Keratinocyte (primary cell): ENCODE measurements at regions not wholly inside any gene's neighbourhood (a gene's known extent, or its start where the extent isn't known, plus 50 kb on each side); places are given as distances from the start of the nearest gene placed in this dataset.

Experiments
- DNase-seq: peaks from one replicate; pipeline ENCODE4 v3.0.0-alpha.2; 2011; ENCODE audit warnings: low read depth, missing footprints, low spot score
- FAIRE-seq: peaks from 2 replicates; lab custom pipeline; 2011; peaks lifted over from hg19 to GRCh38; lab: Jason Lieb, UNC
- H2AFZ ChIP-seq: 2 replicates; pipeline ENCODE4 v1.6.0; 2012; ENCODE audit warnings: low read length, control low read depth, inconsistent platforms; ENCODE audit not compliant: control insufficient read depth
- H3K27ac ChIP-seq: 2 replicates; pipeline ENCODE4 v1.5.1; 2011; ENCODE audit warnings: low read length; ENCODE audit not compliant: control insufficient read depth, insufficient read depth
- H3K27me3 ChIP-seq: 3 replicates; pipeline ENCODE4 v1.6.0; 2011; ENCODE audit warnings: low read length; ENCODE audit not compliant: control insufficient read depth, insufficient read depth; ENCODE audit errors: extremely low read depth
- H3K36me3 ChIP-seq, 2 experiments: 2 replicates in 1 of 2; 3 replicates in 1 of 2; pipeline ENCODE4 v1.5.1; 2011; ENCODE audit warnings: low read length in 2 of 2, mild to moderate bottlenecking in 1 of 2; ENCODE audit not compliant: control insufficient read depth in 2 of 2, insufficient read depth in 2 of 2; ENCODE audit errors: extremely low read depth in 1 of 2
- H3K4me1 ChIP-seq: 3 replicates; pipeline ENCODE4 v1.5.1; 2011; ENCODE audit warnings: low read length; ENCODE audit not compliant: control insufficient read depth, insufficient read depth; ENCODE audit errors: extremely low read depth
- H3K4me2 ChIP-seq: 3 replicates; pipeline ENCODE4 v1.6.0; 2011; ENCODE audit warnings: low read depth, low read length; ENCODE audit not compliant: control insufficient read depth, insufficient read depth; ENCODE audit errors: extremely low read depth
- H3K4me3 ChIP-seq, 3 experiments: fragments of 200-600 bp in 1 of 3; sonication (generic) in 1 of 3; 2 replicates in 2 of 3; 3 replicates in 1 of 3; pipeline ENCODE4 v1.5.1; 2011 to 2016; ENCODE audit warnings: low read length in 3 of 3, mild to moderate bottlenecking in 3 of 3, control low read depth in 2 of 3, inconsistent platforms in 1 of 3, low read depth in 1 of 3, mixed read lengths in 1 of 3, mixed run types in 1 of 3, moderate library complexity in 1 of 3; ENCODE audit not compliant: control insufficient read depth in 2 of 3, insufficient read depth in 2 of 3; ENCODE audit errors: extremely low read depth in 1 of 3
- H3K79me2 ChIP-seq: 2 replicates; pipeline ENCODE4 v1.6.0; 2012; ENCODE audit warnings: low read length; ENCODE audit not compliant: control insufficient read depth, insufficient read depth
- H3K9ac ChIP-seq: 3 replicates; pipeline ENCODE4 v1.6.0; 2011; ENCODE audit warnings: low read length; ENCODE audit not compliant: control insufficient read depth, insufficient read depth; ENCODE audit errors: extremely low read depth
- H3K9me1 ChIP-seq: 3 replicates; pipeline ENCODE4 v1.6.0; 2011; ENCODE audit warnings: low read length; ENCODE audit not compliant: control insufficient read depth, insufficient read depth; ENCODE audit errors: extremely low read depth
- H3K9me3 ChIP-seq: 2 replicates; pipeline ENCODE4 v1.5.1; 2012; ENCODE audit warnings: low read depth, low read length; ENCODE audit not compliant: control insufficient read depth
- H4K20me1 ChIP-seq: 3 replicates; pipeline ENCODE4 v1.6.0; 2011; ENCODE audit warnings: low read length; ENCODE audit not compliant: control insufficient read depth, insufficient read depth; ENCODE audit errors: extremely low read depth
- EZH2 ChIP-seq: IDR thresholded peaks from one replicate; pipeline ENCODE4 v1.6.1; 2012; ENCODE audit warnings: inconsistent platforms, mild to moderate bottlenecking, low read length, moderate library complexity
- dilution Hi-C: fragments of 300-500 bp; cut with MboI; formaldehyde crosslinking; loops from one replicate; pipeline ENCODE4 v1.7.0; 2020; ENCODE audit warnings: low sequenced_read_pairs; ENCODE audit not compliant: extremely low pct_ligation_motif_present
- TF ChIP-seq, protein P1 (sequence below), 3 experiments: IDR thresholded peaks in 1 of 3; conservative IDR thresholded peaks in 1 of 3; optimal IDR thresholded peaks in 1 of 3; 2 replicates in 2 of 3; 3 replicates in 1 of 3; pipeline versions ENCODE3 to v1.5.1; 2011; ENCODE audit warnings: low read length in 3 of 3, mild to moderate bottlenecking in 3 of 3, moderate library complexity in 2 of 3, control low read depth in 1 of 3, inconsistent platforms in 1 of 3; ENCODE audit not compliant: insufficient read depth in 2 of 3; ENCODE audit errors: extremely low read depth in 1 of 3

DNA sequence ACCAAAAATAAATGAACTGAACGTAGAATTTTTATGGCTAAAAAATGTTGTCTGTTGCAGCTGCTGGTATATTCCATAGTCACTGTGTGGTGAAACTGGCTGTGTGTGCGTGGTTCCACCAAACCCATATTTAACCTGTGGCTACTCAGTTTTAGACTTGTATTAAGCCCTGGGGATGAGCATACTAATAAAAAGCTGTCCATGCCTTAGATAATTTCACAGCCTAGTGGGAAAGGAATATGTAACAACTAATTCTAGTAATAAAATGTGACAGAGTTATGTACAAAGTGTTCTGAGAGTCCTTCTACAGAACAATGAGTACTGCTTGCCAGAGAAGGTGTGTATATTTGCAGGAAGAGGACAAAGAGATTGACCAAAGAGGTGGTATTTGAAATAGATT, 125.5 kb downstream of the TMTC3 start:
- Histone ChIP-seq H3K9me3 (no peaks in the 10 kb centered on the region), H4K20me1 (no peaks in the 10 kb centered on the region), H3K79me2 (no peaks in the 10 kb centered on the region), H3K27ac (no peak overlapping the region), H3K36me3 (no peaks in the 10 kb centered on the region), H3K4me3 (no peak overlapping the region), H3K4me1 (no peaks in the 10 kb centered on the region), H3K9ac (no peak overlapping the region), H3K4me2 (no peak overlapping the region), H3K27me3 (no peaks in the 10 kb centered on the region), H3K9me1 (no peaks in the 10 kb centered on the region), H2AFZ (no peak overlapping the region)
- dilution Hi-C loops, result no loop called here
- no peak for TF ChIP-seq EZH2
- TF ChIP-seq, protein P1, sequence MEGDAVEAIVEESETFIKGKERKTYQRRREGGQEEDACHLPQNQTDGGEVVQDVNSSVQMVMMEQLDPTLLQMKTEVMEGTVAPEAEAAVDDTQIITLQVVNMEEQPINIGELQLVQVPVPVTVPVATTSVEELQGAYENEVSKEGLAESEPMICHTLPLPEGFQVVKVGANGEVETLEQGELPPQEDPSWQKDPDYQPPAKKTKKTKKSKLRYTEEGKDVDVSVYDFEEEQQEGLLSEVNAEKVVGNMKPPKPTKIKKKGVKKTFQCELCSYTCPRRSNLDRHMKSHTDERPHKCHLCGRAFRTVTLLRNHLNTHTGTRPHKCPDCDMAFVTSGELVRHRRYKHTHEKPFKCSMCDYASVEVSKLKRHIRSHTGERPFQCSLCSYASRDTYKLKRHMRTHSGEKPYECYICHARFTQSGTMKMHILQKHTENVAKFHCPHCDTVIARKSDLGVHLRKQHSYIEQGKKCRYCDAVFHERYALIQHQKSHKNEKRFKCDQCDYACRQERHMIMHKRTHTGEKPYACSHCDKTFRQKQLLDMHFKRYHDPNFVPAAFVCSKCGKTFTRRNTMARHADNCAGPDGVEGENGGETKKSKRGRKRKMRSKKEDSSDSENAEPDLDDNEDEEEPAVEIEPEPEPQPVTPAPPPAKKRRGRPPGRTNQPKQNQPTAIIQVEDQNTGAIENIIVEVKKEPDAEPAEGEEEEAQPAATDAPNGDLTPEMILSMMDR (optimal IDR thresholded peaks at IDR 0.05 in 1 of 3, IDR thresholded peaks at IDR 0.05 in 1 of 3, conservative IDR thresholded peaks at IDR 0.05 in 1 of 3; ENCODE audit: extremely low read depth in 1 of 3, insufficient read depth in 2 of 3, low read length in 3 of 3), result no peak
- no peak for FAIRE-seq
- no peak for DNase-seq

DNA sequence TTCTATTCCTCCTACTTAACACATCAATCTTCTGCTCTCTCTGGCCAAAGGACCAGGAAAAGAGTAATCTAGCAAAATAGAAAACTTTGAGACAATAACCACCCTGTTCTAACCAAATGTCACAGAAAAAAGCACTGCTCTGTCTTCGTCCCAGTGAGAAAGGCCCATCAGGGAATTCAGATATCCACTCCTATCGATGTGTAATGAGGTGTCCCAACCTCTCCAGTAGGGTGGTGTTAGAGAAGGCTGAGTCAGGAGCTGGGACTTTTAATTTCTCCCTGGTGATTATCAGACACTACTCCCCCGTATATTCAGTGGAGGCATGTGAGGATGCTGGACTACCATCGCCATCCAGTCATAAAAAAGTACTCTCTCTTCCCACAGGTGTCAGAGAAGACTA, 130.3 kb downstream of the TMTC3 start:
- Histone ChIP-seq H3K79me2 (no peaks in the 10 kb centered on the region), H3K4me3 (no peak overlapping the region), H3K4me1 (no peaks in the 10 kb centered on the region), H3K36me3 (no peaks in the 10 kb centered on the region), H3K9ac (no peak overlapping the region), H3K27ac (no peak overlapping the region), H3K9me1 (no peaks in the 10 kb centered on the region), H3K9me3 (no peaks in the 10 kb centered on the region), H3K27me3 (no peaks in the 10 kb centered on the region), H2AFZ (no peak overlapping the region), H4K20me1 (no peaks in the 10 kb centered on the region), H3K4me2 (no peak overlapping the region)
- dilution Hi-C loops, result no loop called here
- DNase-seq (no peak), FAIRE-seq (no peak)
- no peak for TF ChIP-seq EZH2
- TF ChIP-seq, protein P1 (optimal IDR thresholded peaks at IDR 0.05 in 1 of 3, IDR thresholded peaks at IDR 0.05 in 1 of 3, conservative IDR thresholded peaks at IDR 0.05 in 1 of 3; ENCODE audit: extremely low read depth in 1 of 3, insufficient read depth in 2 of 3, low read length in 3 of 3), result no peak
